ENCODE measurements at regions not wholly inside any gene's neighbourhood (a gene's known extent, or its start where the extent isn't known, plus 50 kb on each side); places are given as distances from the start of the nearest gene placed in this dataset.
"Not testable (repeated sequence)": the region's sequence is repeated elsewhere in the genome, so short reads cannot be mapped to it uniquely, and the experiment has no call there.

DNA sequence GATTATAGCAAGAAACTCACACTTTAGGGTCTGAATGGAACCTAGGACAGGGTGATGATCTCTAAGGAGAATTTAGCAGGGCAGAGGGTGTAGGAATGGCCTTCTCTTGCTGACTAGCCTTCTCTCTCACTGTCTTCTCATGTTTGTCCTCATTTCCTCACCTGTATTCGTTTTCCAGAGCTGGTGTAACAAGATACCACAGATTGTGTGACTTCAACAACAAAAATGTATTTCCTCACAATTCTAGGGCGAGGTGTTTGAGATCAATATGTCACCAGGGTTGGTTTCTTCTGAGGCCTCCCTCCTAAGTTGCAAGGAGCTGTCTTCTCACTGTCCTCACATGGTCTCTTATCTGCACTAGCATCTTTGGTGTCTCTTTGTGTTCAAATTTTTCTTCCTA, 177.9 kb upstream of the C1orf87 start:
- Mint-ChIP-seq H3K27ac (no peak overlapping the region), H3K4me3 (no peak overlapping the region), H3K9me3 (peaks cover 9% of the 10 kb centered on the region), H3K36me3 (no peaks in the 10 kb centered on the region), H3K4me1 (no peaks in the 10 kb centered on the region), H3K27me3 (ENCODE audit: low read depth) (no peaks in the 10 kb centered on the region)
- POLR2A ChIA-PET = no interaction called here
- TF ChIP-seq SP1 (CRISPR knock-in tag; conservative IDR thresholded peaks at IDR 0.05) (no peak), CBFB (CRISPR knock-in tag; IDR thresholded peaks at IDR 0.05; ENCODE audit: low read depth) (no peak), ZNF416 (CRISPR knock-in tag; IDR thresholded peaks at IDR 0.05) (no peak), ZNF423 (CRISPR knock-in tag; IDR thresholded peaks at IDR 0.05) (no peak), NR1H2 (CRISPR knock-in tag; IDR thresholded peaks at IDR 0.05) (no peak), ZNF532 (CRISPR knock-in tag; IDR thresholded peaks at IDR 0.05; ENCODE audit: borderline replicate concordance) (no peak), EMX1 (CRISPR knock-in tag; IDR thresholded peaks at IDR 0.05) (no peak), CDX4 (CRISPR knock-in tag; IDR thresholded peaks at IDR 0.05; ENCODE audit: borderline replicate concordance) (no peak), RELA (CRISPR knock-in tag; IDR thresholded peaks at IDR 0.05; ENCODE audit: borderline replicate concordance) (no peak), ZNF317 (CRISPR knock-in tag; IDR thresholded peaks at IDR 0.05; ENCODE audit: borderline replicate concordance, low read depth) (no peak)
- TF ChIP-seq, protein P1, sequence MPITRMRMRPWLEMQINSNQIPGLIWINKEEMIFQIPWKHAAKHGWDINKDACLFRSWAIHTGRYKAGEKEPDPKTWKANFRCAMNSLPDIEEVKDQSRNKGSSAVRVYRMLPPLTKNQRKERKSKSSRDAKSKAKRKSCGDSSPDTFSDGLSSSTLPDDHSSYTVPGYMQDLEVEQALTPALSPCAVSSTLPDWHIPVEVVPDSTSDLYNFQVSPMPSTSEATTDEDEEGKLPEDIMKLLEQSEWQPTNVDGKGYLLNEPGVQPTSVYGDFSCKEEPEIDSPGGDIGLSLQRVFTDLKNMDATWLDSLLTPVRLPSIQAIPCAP (CRISPR knock-in tag; IDR thresholded peaks at IDR 0.05) = no peak
- ATAC-seq (no peak), DNase-seq (ENCODE audit: low spot score) (no peak)
- CTCF ChIA-PET = no interaction called here

- POLR2A ChIA-PET; H3K4me3 Mint-ChIP-seq; DNase-seq (ENCODE audit: low spot score); ATAC-seq; CTCF ChIA-PET; H3K36me3 Mint-ChIP-seq; H3K27me3 Mint-ChIP-seq (ENCODE audit: low read depth); H3K27ac Mint-ChIP-seq; H3K4me1 Mint-ChIP-seq: not testable (repeated sequence)
- H3K9me3 Mint-ChIP-seq = peaks cover 12% of the 10 kb centered on the region
Observed at GRCh38 chr1:60247467-60247866, 173.9 kb upstream of the C1orf87 start.

GRCh38 chr1:60245324-60245723, 171.8 kb upstream of the C1orf87 start:
- Mint-ChIP-seq H3K27me3 (ENCODE audit: low read depth) (no peaks in the 10 kb centered on the region), H3K36me3 (no peaks in the 10 kb centered on the region; the same call in 1 of the 2 replicates), H3K4me1 (no peaks in the 10 kb centered on the region), H3K4me3 (no peak overlapping the region), H3K27ac (no peak overlapping the region), H3K9me3 (peaks cover 23% of the 10 kb centered on the region)
- ATAC-seq = no peak
- DNase-seq (ENCODE audit: low spot score) = no peak
- ChIA-PET CTCF (no interaction called here), POLR2A (no interaction called here)
- TF ChIP-seq ARID4B (CRISPR knock-in tag; IDR thresholded peaks at IDR 0.05; ENCODE audit: borderline replicate concordance) = no peak
- no peak for TF ChIP-seq CDX4 (CRISPR knock-in tag; IDR thresholded peaks at IDR 0.05; ENCODE audit: borderline replicate concordance)
- TF ChIP-seq, protein P2, sequence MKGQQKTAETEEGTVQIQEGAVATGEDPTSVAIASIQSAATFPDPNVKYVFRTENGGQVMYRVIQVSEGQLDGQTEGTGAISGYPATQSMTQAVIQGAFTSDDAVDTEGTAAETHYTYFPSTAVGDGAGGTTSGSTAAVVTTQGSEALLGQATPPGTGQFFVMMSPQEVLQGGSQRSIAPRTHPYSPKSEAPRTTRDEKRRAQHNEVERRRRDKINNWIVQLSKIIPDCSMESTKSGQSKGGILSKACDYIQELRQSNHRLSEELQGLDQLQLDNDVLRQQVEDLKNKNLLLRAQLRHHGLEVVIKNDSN (CRISPR knock-in tag; IDR thresholded peaks at IDR 0.05) = no peak
- no peak for TF ChIP-seq ZBTB43 (CRISPR knock-in tag; IDR thresholded peaks at IDR 0.05)
- no peak for TF ChIP-seq MXD4 (CRISPR knock-in tag; IDR thresholded peaks at IDR 0.05; ENCODE audit: borderline replicate concordance)
- no peak for TF ChIP-seq SMAD4 (CRISPR knock-in tag; IDR thresholded peaks at IDR 0.05)
- TF ChIP-seq, protein P3, sequence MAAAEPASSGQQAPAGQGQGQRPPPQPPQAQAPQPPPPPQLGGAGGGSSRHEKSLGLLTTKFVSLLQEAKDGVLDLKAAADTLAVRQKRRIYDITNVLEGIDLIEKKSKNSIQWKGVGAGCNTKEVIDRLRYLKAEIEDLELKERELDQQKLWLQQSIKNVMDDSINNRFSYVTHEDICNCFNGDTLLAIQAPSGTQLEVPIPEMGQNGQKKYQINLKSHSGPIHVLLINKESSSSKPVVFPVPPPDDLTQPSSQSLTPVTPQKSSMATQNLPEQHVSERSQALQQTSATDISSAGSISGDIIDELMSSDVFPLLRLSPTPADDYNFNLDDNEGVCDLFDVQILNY (CRISPR knock-in tag; IDR thresholded peaks at IDR 0.05) = no peak
